GM21360 (cell line): ENCODE measurements at regions not wholly inside any gene's neighbourhood (a gene's known extent, or its start where the extent isn't known, plus 50 kb on each side); places are given as distances from the start of the nearest gene placed in this dataset.

ENCODE experiments used
- ATAC-seq: cut with Tn5 transposase; IDR thresholded peaks from one replicate; pipeline ENCODE4 v1.9.1; 2021; ENCODE audit warnings: mild to moderate bottlenecking, moderate library complexity; ENCODE audit not compliant: unreplicated experiment

GRCh38 chr2:225735844-225736243, 336.3 kb downstream of the NYAP2 start:
- no peak for ATAC-seq

- ATAC-seq: no peak
Measured at GRCh38 chr2:225725726-225726125, 326.2 kb downstream of the NYAP2 start.
